ENCODE measurements at regions not wholly inside any gene's neighbourhood (a gene's known extent, or its start where the extent isn't known, plus 50 kb on each side); places are given as distances from the start of the nearest gene placed in this dataset.

DNA sequence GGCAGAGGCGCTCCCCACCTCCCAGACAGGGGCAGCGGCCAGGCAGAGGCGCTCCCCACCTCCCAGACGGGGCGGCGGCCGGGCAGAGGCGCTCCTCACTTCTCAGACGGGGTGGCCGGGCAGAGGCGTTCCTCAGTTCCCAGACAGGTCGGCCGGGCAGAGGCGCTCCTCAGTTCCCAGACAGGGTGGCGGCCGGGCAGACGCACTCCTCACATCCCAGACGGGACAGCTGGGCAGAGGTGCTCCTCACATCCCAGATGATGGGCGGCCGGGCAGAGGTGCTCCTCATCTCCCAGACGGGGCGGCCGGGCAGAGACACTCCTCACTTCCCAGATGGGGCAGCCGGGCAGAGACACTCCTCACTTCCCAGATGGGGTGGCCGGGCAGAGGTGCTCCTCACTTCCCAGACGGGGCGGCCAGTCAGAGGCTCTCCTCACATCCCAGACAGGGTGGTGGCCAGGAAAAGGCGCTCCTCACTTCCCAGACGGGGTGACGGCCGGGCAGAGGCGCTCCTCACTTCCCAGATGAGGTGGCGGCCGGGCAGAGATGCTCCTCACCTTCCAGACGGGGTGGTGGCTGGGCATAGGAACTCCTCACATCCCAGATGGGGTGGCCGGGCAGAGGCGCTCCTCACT, 75.1 kb downstream of the CARTPT start:
- TF ChIP-seq, protein P1, sequence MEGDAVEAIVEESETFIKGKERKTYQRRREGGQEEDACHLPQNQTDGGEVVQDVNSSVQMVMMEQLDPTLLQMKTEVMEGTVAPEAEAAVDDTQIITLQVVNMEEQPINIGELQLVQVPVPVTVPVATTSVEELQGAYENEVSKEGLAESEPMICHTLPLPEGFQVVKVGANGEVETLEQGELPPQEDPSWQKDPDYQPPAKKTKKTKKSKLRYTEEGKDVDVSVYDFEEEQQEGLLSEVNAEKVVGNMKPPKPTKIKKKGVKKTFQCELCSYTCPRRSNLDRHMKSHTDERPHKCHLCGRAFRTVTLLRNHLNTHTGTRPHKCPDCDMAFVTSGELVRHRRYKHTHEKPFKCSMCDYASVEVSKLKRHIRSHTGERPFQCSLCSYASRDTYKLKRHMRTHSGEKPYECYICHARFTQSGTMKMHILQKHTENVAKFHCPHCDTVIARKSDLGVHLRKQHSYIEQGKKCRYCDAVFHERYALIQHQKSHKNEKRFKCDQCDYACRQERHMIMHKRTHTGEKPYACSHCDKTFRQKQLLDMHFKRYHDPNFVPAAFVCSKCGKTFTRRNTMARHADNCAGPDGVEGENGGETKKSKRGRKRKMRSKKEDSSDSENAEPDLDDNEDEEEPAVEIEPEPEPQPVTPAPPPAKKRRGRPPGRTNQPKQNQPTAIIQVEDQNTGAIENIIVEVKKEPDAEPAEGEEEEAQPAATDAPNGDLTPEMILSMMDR (IDR thresholded peaks at IDR 0.05) = no peak
- TF ChIP-seq POLR2A (IDR thresholded peaks at IDR 0.05) = no peak
